ENCODE measurements at regions not wholly inside any gene's neighbourhood (a gene's known extent, or its start where the extent isn't known, plus 50 kb on each side); places are given as distances from the start of the nearest gene placed in this dataset.

DNA sequence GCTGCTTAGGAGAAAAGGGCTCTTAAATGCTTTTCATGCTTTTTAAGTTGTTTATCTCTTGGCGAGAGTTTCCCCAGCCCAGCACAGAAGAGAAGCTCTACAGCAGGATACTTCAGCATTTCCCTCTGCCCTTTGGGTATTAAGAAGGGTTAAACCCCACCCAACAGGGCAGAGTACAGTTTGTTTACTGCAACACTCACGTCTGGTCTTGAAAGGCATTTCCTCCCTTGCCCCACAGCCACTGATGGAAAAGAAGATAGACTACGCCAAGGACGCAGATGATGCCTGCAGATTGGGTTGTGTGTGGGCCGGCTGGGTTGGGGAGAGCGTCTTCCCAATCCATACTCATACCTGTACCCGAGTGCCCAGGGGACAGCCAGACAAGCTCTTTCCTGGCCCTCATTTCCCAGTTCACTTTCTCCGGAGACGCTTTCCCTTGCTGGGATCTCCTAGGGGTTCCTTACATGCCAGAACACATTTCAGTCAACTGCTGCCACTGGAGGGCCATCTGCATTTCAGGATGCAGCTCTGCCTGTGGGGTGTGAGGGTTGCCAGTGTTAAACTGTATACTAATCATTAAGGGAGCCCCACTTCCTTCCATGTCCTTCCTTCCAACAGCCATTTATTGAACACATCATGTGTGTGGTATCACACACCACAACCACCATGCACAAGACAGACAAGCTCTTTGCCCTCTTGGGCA is 96.5 kb upstream of the DHX15 start:
- intact Hi-C loops (cut with micrococcal nuclease) = loop anchor here (10.0 kb wide), 1 partner anchor 304 kb away; no protein-coding TSS in a partner anchor
- Mint-ChIP-seq H3K9me3 (peaks cover 12% of the 10 kb centered on the region), H3K36me3 (ENCODE audit: low read depth) (no peaks in the 10 kb centered on the region), H3K27ac (no peak overlapping the region), H3K4me1 (ENCODE audit: low read depth) (peaks cover 7% of the 10 kb centered on the region), H3K4me3 (no peak overlapping the region), H3K27me3 (peaks cover 29% of the 10 kb centered on the region)

DNA sequence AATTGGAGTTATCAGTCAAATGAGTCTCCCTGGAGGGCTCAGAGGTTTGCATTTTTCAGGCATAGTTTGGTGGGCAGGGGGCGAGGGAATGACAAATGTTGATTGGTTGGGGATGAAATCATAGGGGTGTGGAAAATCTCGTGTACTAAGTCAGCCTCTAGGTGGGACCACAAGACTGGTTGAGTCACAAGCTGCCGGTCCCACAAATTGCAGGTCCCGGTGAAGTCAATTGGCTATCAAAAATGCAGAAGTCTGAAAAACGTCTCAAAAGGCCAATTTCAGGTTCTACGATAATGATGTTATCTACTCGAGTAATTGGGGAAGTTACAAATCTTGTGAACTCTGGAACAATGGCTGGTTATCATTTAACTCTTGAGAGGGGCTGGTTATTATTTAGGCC is 98.8 kb upstream of the DHX15 start:
- no peaks in the 10 kb centered on the region for H3K9me3 Mint-ChIP-seq
- H3K27me3 Mint-ChIP-seq = peaks cover 32% of the 10 kb centered on the region
- peaks cover 7% of the 10 kb centered on the region for H3K4me1 Mint-ChIP-seq (ENCODE audit: low read depth)
- H3K27ac Mint-ChIP-seq = no peak overlapping the region
- no peaks in the 10 kb centered on the region for H3K36me3 Mint-ChIP-seq (ENCODE audit: low read depth)
- intact Hi-C loops (cut with micrococcal nuclease) = loop anchor here (10.0 kb wide), 1 partner anchor 302 kb away; no protein-coding TSS in a partner anchor
- H3K4me3 Mint-ChIP-seq = no peak overlapping the region

DNA sequence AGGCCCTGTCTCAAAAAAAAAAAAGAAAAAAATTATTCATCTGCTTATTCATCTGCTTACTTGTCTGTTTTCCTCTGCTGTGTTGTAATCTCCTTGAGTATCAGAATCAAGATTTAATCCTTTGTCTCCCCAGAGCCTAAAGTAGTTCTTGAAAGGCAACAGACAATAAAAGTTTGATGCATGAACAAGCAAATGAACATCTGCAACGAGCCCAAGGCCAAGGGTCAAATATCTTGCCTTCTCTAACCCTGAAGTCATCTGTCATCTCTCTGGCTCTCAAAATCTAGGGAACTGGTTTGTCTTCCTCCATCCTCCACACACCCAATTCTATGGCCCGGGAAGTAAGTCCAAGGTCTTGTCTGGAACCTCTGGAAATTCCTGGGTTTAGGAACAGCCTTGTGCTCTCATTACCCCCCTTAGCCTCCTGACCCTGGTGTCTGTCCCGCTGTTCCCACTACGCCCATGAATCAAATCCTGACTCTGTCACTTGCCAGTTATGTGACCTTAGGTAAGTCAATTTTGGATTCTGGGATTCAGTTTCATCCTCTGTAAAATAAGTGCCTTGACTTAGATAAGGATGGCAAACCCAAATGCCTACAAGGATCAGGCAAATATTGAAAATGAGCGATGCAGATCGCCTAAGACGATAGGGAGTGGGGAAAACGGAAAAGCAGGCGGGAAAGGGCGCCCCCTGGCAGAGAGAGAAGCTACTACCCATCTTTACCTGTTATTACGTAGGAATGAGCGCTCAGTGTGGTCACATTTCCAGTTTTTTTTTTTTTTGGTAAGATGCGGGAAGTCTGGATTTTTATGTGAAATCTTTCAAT is 102.7 kb upstream of the DHX15 start:
- Mint-ChIP-seq H3K4me1 (ENCODE audit: low read depth) (peaks cover 7% of the 10 kb centered on the region), H3K27me3 (peaks cover 14% of the 10 kb centered on the region), H3K9me3 (no peaks in the 10 kb centered on the region), H3K27ac (no peak overlapping the region), H3K36me3 (ENCODE audit: low read depth) (no peaks in the 10 kb centered on the region), H3K4me3 (no peak overlapping the region)
- intact Hi-C loops (cut with micrococcal nuclease) = loop anchor here (1.0 to 10.0 kb wide), 2 partner anchors 199 to 298 kb away; no protein-coding TSS in a partner anchor

DNA sequence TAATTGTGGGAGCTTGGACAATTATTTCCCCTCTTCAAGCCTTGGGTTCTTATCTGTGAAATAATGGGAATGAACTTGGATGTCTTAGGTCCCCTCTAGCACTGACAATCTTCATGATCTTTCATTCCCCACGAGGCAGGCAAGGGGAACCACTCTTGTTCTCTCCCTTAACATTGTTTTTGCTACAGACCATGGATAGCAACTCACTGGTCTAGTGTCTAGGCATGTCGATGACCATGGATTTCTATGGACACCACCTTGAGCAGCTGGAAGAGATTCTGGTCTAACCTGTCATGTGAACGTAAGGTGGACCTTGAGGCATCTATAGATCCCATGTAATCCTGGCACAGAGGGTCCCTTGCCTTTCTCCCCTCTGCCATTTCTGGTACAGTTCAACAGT is 104.1 kb upstream of the DHX15 start:
- H3K4me1 Mint-ChIP-seq (ENCODE audit: low read depth) = no peaks in the 10 kb centered on the region
- H3K4me3 Mint-ChIP-seq = no peak overlapping the region
- intact Hi-C loops (cut with micrococcal nuclease) = loop anchor here (10.0 kb wide), 1 partner anchor 296 kb away; no protein-coding TSS in a partner anchor
- peaks cover 6% of the 10 kb centered on the region for H3K9me3 Mint-ChIP-seq
- H3K36me3 Mint-ChIP-seq (ENCODE audit: low read depth) = no peaks in the 10 kb centered on the region
- no peak overlapping the region for H3K27ac Mint-ChIP-seq
- H3K27me3 Mint-ChIP-seq = peaks cover 9% of the 10 kb centered on the region

DNA sequence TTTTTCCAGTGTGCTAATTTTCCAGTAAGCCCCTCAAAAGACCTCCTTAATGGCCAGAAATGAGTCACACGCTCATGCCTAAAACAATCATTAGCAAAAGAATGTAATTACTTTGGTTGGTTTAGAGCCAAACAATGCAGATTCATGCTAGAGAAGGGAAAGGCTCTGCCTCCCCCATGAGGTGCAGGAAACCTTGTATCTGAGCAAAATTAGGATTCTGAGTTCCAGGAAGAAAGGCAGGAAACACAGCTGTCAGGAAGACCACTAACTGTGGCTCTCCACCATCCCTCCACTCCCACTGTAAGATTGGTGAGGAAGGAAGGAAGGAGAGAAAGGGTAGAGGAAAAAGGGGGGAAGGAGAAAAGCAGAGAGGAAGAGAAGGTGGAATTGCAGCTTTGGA is 104.9 kb upstream of the DHX15 start:
- Mint-ChIP-seq H3K4me1 (ENCODE audit: low read depth) (no peaks in the 10 kb centered on the region), H3K9me3 (peaks cover 9% of the 10 kb centered on the region), H3K4me3 (no peak overlapping the region), H3K27ac (no peak overlapping the region), H3K27me3 (peaks cover 9% of the 10 kb centered on the region), H3K36me3 (ENCODE audit: low read depth) (no peaks in the 10 kb centered on the region)
- intact Hi-C loops (cut with micrococcal nuclease) = loop anchor here (10.0 kb wide), 1 partner anchor 296 kb away; no protein-coding TSS in a partner anchor

DNA sequence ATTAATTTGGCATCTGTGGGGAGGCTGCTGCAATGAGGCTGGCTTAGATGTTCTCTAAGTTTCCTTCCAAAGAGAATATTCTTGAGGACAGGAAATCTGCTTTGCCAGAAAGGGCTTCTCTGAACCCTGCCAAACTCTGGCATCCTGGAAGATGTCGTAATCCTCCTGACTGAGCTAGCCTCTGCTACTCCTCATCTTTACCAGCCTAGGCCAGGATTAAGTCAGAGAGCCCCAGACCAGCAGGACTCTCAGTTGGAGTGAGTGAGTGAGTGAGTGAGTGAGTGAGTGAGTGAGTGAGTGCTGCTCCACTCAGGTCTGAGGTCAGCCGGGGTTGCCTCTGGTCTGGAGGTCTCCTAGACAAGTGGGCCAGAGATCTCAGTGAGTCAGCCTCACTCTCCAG is 104.9 kb upstream of the SOD3 start:
- Mint-ChIP-seq H3K9me3 (peaks cover 9% of the 10 kb centered on the region), H3K4me1 (ENCODE audit: low read depth) (no peaks in the 10 kb centered on the region), H3K27ac (no peak overlapping the region), H3K4me3 (no peak overlapping the region), H3K36me3 (ENCODE audit: low read depth) (no peaks in the 10 kb centered on the region), H3K27me3 (peaks cover 9% of the 10 kb centered on the region)
- intact Hi-C loops (cut with micrococcal nuclease) = no loop called here

DNA sequence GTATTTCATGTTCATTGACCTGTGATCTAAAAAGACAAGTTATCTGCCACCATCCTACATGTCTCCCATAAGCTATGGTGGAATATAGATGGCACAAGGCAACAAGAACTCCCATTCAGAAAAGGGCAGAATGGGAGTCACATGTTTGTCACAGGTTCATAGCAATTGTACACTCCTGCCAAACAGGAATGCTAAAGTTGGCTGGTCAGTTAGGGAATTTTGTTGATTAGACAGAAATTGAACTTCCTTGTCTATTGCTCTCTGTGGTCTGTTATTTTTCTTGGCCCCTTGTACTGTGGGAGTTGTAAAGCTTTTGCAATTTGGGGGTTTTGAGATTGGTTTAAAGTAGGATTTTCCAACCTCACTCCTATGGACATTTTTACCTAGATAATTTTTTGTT is 101.7 kb upstream of the SOD3 start:
- Mint-ChIP-seq H3K9me3 (peaks cover 9% of the 10 kb centered on the region), H3K4me3 (no peak overlapping the region), H3K27ac (no peak overlapping the region), H3K27me3 (peaks cover 4% of the 10 kb centered on the region), H3K4me1 (ENCODE audit: low read depth) (no peaks in the 10 kb centered on the region), H3K36me3 (ENCODE audit: low read depth) (no peaks in the 10 kb centered on the region)
- intact Hi-C loops (cut with micrococcal nuclease) = no loop called here

DNA sequence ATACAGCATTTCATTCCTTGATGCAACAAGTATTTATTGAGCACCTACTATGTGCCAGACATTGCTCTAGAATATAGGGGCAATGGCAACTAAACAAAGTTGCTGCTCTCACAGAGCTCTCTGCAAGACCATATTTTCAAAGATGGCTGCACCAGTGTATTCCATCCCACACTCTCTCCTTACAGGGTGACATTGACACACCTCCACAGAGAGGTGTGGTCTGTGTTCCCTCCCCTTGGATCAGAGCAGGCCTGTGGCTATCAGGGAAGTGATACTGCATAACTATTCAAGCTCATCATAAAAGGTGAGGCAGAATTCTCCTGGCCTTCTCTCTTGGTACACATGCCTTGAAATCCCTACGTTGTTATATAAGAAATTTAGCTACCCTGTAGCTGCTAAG is 95.3 kb upstream of the SOD3 start:
- no peak overlapping the region for H3K27ac Mint-ChIP-seq
- no peaks in the 10 kb centered on the region for H3K36me3 Mint-ChIP-seq (ENCODE audit: low read depth)
- no peak overlapping the region for H3K4me3 Mint-ChIP-seq
- H3K9me3 Mint-ChIP-seq = no peaks in the 10 kb centered on the region
- no peaks in the 10 kb centered on the region for H3K4me1 Mint-ChIP-seq (ENCODE audit: low read depth)
- intact Hi-C loops (cut with micrococcal nuclease) = no loop called here
- H3K27me3 Mint-ChIP-seq = peaks cover 5% of the 10 kb centered on the region

DNA sequence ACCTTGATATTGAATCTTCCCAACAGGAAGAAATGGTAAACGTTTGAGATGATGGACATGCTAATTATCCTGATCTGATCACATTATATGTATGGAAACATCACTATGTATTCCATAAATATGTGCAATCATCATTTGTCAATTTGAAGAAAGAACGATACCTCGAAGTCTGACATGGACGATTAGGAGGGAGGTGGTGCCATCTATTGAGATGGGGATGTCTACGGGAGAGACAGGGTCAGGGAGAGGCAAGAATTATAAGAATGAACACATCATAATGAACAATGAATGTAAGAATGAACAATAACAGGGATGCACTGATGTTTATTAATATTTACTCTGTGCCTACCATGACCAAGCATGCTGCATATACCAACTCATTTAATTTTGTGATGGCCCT is 93.7 kb upstream of the SOD3 start:
- intact Hi-C loops (cut with micrococcal nuclease) = no loop called here
- no peaks in the 10 kb centered on the region for H3K9me3 Mint-ChIP-seq

DNA sequence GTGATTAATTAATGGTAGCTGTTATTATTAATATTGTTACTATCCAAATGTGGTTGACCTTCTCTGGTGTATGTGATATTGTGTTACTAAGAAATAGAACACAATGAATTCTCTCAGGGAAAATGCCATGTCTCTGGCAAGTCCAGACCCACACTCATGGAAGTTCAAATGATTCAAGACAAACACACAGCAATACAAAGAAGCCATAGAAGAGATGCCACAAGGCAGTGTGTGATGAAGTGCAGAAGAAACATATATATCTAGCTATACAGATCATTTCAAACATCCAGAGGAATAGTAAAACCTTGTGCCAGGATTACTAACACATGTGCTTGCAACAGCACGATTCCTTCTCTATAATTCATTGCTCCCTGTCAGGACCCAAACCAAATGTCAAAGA is 93.1 kb upstream of the SOD3 start:
- Mint-ChIP-seq H3K27me3 (peaks cover 7% of the 10 kb centered on the region), H3K4me1 (ENCODE audit: low read depth) (no peaks in the 10 kb centered on the region), H3K36me3 (ENCODE audit: low read depth) (no peaks in the 10 kb centered on the region), H3K27ac (no peak overlapping the region), H3K9me3 (no peaks in the 10 kb centered on the region), H3K4me3 (no peak overlapping the region)
- intact Hi-C loops (cut with micrococcal nuclease) = no loop called here

More for the DNA sequence above, 93.7 kb upstream of the SOD3 start:
- Mint-ChIP-seq H3K36me3 (ENCODE audit: low read depth) (no peaks in the 10 kb centered on the region), H3K27ac (no peak overlapping the region), H3K4me3 (no peak overlapping the region), H3K4me1 (ENCODE audit: low read depth) (no peaks in the 10 kb centered on the region), H3K27me3 (peaks cover 7% of the 10 kb centered on the region)

DNA sequence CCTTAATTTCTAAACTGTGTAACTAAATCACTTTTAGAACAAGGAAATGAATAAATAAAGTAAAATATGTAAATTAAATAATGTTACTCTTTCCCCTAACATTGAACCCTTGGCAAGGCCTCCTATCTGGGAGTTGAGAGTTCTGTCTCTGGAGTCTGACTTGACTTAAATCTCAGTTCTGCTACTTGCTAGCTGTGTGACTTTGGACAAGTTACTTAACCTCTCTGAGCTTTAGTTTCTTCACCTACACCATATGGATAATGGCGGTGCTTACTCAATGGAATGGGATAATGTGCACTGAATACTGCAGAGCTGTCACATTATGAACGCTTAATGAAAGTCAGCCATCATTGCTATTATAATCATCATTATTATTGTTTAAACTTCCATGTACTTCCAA is 92.1 kb upstream of the SOD3 start:
- intact Hi-C loops (cut with micrococcal nuclease) = no loop called here
- Mint-ChIP-seq H3K27ac (no peak overlapping the region), H3K4me3 (no peak overlapping the region), H3K27me3 (peaks cover 7% of the 10 kb centered on the region), H3K36me3 (ENCODE audit: low read depth) (no peaks in the 10 kb centered on the region), H3K9me3 (no peaks in the 10 kb centered on the region), H3K4me1 (ENCODE audit: low read depth) (no peaks in the 10 kb centered on the region)

DNA sequence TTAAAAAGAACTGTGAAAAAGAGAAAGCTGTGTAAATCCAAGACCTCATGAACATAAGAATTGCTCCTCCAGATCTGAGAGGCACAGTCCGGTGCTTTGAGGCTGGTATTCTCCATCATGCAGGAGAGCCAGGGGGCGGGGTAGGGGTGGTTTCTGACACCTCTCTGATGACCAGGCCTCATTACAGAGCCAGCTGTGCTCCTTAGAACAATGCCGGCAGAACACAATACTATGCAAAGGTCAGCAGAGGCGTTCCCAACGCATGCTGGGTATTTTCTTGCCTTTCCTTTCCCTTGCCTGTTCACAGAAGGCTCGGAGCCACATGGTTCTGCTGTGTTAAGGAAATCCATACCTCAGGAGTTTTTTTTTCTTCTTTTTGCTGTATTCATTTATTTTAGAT is 91.2 kb upstream of the SOD3 start:
- Mint-ChIP-seq H3K27me3 (peaks cover 7% of the 10 kb centered on the region), H3K9me3 (no peaks in the 10 kb centered on the region), H3K36me3 (ENCODE audit: low read depth) (no peaks in the 10 kb centered on the region), H3K27ac (no peak overlapping the region), H3K4me3 (no peak overlapping the region), H3K4me1 (ENCODE audit: low read depth) (no peaks in the 10 kb centered on the region)
- intact Hi-C loops (cut with micrococcal nuclease) = no loop called here

DNA sequence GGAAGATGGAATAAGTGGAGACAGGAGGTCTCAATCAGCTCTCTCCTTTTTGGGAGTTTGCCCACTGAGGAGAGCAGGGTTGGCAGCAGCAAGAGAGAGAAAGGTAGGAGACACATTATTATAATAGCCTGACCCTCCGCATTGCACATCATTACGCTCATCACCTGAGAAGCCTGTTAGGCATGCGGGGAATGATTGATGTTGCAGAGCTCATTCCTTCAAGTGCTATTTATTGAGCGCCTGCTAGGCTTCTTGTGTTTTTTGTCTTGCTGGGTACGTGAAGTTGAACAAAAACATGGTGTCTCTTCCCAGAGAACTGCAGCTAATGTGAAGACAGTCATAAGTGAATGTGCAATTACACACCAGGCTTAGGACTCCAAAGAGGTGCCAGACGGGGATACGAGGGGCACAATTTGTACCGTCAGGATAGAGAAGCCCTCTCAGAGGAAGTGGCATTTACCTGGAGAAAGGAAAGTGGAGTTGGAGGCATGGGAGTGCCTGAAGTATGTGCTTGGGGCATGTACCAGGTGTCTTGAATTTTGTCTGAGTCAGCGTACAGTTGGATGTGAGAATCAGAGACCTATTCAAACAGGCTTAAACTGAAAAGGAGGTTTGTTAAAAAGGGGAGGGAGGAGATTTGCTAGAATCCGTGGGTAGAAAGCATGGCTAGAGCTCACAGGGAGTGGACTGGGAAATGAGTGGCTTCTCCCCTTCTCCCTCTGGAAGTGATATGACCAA is 90.2 kb upstream of the SOD3 start:
- H3K4me1 Mint-ChIP-seq (ENCODE audit: low read depth) = no peaks in the 10 kb centered on the region
- H3K27me3 Mint-ChIP-seq = peaks cover 7% of the 10 kb centered on the region
- H3K9me3 Mint-ChIP-seq = no peaks in the 10 kb centered on the region
- intact Hi-C loops (cut with micrococcal nuclease) = no loop called here
- no peak overlapping the region for H3K4me3 Mint-ChIP-seq
- H3K36me3 Mint-ChIP-seq (ENCODE audit: low read depth) = no peaks in the 10 kb centered on the region
- no peak overlapping the region for H3K27ac Mint-ChIP-seq

DNA sequence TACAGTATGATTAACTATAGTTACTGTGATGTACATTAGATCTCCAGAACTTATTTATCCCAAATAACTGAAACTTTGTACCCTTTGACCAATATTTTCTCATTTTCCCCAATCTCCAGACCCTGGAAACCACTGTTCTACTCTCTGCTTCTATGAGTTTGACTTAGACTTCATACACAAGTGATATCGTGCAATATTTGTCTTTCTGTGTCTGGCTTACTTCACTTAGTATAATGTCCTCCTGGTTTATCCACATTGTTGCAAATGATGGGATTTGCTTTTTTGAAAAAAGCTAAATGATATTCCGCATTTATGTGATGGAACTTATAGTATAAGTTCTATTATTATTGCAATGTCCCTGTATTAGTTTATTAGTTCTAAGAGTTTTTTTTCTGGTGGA is 81.8 kb upstream of the SOD3 start:
- Mint-ChIP-seq H3K27ac (no peak overlapping the region), H3K27me3 (no peaks in the 10 kb centered on the region), H3K9me3 (peaks cover 41% of the 10 kb centered on the region), H3K36me3 (ENCODE audit: low read depth) (no peaks in the 10 kb centered on the region), H3K4me3 (no peak overlapping the region), H3K4me1 (ENCODE audit: low read depth) (no peaks in the 10 kb centered on the region)
- intact Hi-C loops (cut with micrococcal nuclease) = no loop called here

Data from dendritic cell treated with granulocyte-macrophage colony-stimulating factor and Interleukin-4, amounts not matched to agents 40 ng/mL and 50 ng/mL, for 4 days (primary cell).